MM.1S (cell line): ENCODE measurements at regions not wholly inside any gene's neighbourhood (a gene's known extent, or its start where the extent isn't known, plus 50 kb on each side); places are given as distances from the start of the nearest gene placed in this dataset.

Experiments
- EZH2 ChIP-seq: fragments of 300-600 bp; sonication (generic); optimal IDR thresholded peaks from 2 replicates; pipeline ENCODE3; 2017; ENCODE audit warnings: low read depth, mild to moderate bottlenecking, antibody characterized with exemption, low read length, mixed read lengths
- EZH2phosphoT487 ChIP-seq: fragments of 300-600 bp; sonication (generic); IDR thresholded peaks from 2 replicates; pipeline ENCODE4 v1.6.1; 2018; ENCODE audit warnings: antibody characterized with exemption, low read length
- TF ChIP-seq, protein P1 (sequence below): fragments of 300-600 bp; sonication (generic); IDR thresholded peaks from 2 replicates; pipeline ENCODE4 v1.5.1; 2016; ENCODE audit warnings: antibody characterized with exemption, low read length, mixed read lengths

DNA sequence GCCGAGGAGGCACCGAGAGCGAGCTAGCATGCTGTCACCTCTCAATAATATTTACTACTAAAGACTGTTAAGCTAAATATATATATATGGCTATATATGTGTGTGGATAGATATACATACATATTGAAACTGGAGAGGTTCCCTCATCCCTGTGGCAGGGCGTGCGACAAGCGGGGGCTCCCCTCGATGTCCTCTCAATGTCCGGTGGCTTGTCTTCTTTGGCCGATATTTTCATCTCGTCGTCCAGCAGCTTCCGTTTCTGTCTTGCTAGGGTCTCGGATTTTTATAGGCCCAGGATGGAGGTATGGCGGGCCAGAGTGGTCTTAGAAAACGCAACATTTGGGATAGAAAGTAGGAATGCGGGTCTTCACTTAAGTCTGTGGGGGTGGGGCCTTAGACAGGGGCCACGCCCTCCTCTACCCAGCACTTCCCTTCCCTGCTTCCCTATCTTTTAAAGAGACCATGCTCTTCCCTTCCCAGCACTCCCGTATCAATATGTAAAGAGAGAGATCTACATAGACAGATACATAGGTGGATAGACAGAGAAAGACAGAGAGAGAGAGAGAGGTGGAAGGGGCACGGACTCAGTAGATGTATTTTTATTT, 866.8 kb downstream of the DSC3 start:
- TF ChIP-seq EZH2 (no peak), EZH2phosphoT487 (no peak)
- TF ChIP-seq, protein P1, sequence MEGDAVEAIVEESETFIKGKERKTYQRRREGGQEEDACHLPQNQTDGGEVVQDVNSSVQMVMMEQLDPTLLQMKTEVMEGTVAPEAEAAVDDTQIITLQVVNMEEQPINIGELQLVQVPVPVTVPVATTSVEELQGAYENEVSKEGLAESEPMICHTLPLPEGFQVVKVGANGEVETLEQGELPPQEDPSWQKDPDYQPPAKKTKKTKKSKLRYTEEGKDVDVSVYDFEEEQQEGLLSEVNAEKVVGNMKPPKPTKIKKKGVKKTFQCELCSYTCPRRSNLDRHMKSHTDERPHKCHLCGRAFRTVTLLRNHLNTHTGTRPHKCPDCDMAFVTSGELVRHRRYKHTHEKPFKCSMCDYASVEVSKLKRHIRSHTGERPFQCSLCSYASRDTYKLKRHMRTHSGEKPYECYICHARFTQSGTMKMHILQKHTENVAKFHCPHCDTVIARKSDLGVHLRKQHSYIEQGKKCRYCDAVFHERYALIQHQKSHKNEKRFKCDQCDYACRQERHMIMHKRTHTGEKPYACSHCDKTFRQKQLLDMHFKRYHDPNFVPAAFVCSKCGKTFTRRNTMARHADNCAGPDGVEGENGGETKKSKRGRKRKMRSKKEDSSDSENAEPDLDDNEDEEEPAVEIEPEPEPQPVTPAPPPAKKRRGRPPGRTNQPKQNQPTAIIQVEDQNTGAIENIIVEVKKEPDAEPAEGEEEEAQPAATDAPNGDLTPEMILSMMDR = no peak
